ENCODE measurements at regions not wholly inside any gene's neighbourhood (a gene's known extent, or its start where the extent isn't known, plus 50 kb on each side); places are given as distances from the start of the nearest gene placed in this dataset.

DNA sequence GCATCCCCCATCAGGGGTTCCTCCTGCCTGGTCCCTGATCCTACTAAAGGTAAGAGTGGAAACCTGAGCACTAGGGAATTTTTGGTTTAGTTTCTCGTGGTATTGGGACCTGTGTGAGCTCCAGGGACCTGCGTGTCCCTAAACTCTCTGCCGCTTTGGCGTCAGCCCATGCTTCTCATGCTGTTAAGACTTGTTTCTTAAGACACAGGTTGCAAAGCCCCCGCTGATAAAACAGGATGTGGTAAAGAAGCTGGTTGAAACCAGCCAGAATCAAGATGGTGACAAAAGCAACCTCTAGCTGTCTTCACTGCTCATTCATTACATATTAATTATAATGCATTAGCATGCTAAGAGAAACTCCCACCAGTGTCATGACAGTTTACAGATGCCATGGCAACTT is 64.6 kb downstream of the LYZL4 start:
- FAIRE-seq = no peak
- ATAC-seq = no peak
- 35% methylated on average over 5 of the region's 5 CpGs for WGBS (ENCODE audit: low lambda C conversion rate)
- Histone ChIP-seq H4K20me1 (ENCODE audit: insufficient read depth, low read length) (no peaks in the 10 kb centered on the region), H2AFZ (ENCODE audit: low read length) (no peak overlapping the region), H3K9ac (ENCODE audit: insufficient read depth, low read depth, low read length) (no peak overlapping the region), H3K27ac (ENCODE audit: extremely low read length, insufficient read depth, low read length) (no peak overlapping the region), H3K4me1 (ENCODE audit: insufficient read depth, low read length) (no peaks in the 10 kb centered on the region), H3K27me3 (ENCODE audit: control insufficient read depth in 1 of 2, insufficient read depth in 2 of 2, low read length in 2 of 2) (peaks cover 0 to 12% of the 10 kb centered on the region in 2 experiments; a peak in 1 of 5 replicates), H3K4me3 (replicated peaks in 1 of 3; ENCODE audit: insufficient read depth in 1 of 3, low read depth in 2 of 3, low read length in 3 of 3) (no peak overlapping the region), H3K36me3 (replicated peaks in 1 of 2; ENCODE audit: control insufficient read depth in 1 of 2, insufficient read depth in 2 of 2, low read length in 2 of 2) (no peaks in the 10 kb centered on the region), H3K4me2 (ENCODE audit: low read depth, low read length) (no peak overlapping the region), H3K9me3 (ENCODE audit: low read length) (no peaks in the 10 kb centered on the region), H3K79me2 (ENCODE audit: insufficient read depth, low read length) (no peaks in the 10 kb centered on the region)
- in situ Hi-C loops (cut with HindIII; ENCODE audit: extremely low pct_ligation_motif_present, low pct_unique_long_range_greater_than_20kb) (no loop called here), intact Hi-C loops (cut with micrococcal nuclease; ENCODE audit: unreplicated experiment) (no loop called here)
- ChIA-PET CTCF (ENCODE audit: low intra/inter-chr PET ratio, low total read pairs) (no interaction called here), POLR2A (no interaction called here)
- DNase-seq (ENCODE audit: low spot score) = no peak
- TF ChIP-seq, protein P1, sequence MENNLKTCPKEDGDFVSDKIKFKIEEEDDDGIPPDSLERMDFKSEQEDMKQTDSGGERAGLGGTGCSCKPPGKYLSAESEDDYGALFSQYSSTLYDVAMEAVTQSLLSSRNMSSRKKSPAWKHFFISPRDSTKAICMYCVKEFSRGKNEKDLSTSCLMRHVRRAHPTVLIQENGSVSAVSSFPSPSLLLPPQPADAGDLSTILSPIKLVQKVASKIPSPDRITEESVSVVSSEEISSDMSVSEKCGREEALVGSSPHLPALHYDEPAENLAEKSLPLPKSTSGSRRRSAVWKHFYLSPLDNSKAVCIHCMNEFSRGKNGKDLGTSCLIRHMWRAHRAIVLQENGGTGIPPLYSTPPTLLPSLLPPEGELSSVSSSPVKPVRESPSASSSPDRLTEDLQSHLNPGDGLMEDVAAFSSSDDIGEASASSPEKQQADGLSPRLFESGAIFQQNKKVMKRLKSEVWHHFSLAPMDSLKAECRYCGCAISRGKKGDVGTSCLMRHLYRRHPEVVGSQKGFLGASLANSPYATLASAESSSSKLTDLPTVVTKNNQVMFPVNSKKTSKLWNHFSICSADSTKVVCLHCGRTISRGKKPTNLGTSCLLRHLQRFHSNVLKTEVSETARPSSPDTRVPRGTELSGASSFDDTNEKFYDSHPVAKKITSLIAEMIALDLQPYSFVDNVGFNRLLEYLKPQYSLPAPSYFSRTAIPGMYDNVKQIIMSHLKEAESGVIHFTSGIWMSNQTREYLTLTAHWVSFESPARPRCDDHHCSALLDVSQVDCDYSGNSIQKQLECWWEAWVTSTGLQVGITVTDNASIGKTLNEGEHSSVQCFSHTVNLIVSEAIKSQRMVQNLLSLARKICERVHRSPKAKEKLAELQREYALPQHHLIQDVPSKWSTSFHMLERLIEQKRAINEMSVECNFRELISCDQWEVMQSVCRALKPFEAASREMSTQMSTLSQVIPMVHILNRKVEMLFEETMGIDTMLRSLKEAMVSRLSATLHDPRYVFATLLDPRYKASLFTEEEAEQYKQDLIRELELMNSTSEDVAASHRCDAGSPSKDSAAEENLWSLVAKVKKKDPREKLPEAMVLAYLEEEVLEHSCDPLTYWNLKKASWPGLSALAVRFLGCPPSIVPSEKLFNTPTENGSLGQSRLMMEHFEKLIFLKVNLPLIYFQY (CRISPR knock-in tag; IDR thresholded peaks at IDR 0.05; ENCODE audit: borderline replicate concordance) = no peak
- TF ChIP-seq ERF (CRISPR knock-in tag; IDR thresholded peaks at IDR 0.05) = no peak
- TF ChIP-seq ZC3H4 (CRISPR knock-in tag; IDR thresholded peaks at IDR 0.05; ENCODE audit: borderline replicate concordance) = no peak
- TF ChIP-seq ZNF569 (CRISPR knock-in tag; IDR thresholded peaks at IDR 0.05; ENCODE audit: borderline replicate concordance) = no peak
- no peak for TF ChIP-seq HES4 (CRISPR knock-in tag; IDR thresholded peaks at IDR 0.05; ENCODE audit: borderline replicate concordance)
- BruUV-seq (replicated peaks) = no TSS peak

DNA sequence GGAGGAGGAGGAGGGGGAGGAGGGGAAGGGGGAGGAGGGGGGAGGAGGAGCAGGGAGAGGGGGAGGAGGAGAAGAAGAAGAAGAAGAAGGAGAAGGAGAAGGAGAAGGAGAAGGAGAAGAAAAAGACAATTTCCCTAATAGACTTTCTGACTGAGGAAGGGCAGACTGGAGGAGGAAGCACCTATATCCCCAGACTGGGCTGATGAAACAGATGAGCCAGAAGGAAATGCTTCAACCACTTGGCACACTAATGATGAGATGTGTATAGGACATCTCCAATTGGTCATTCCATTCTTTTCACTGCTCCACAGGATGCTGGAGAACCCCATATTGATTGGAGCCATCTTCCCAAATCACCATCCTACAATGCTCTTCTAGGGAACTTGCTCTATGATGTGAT is 69.9 kb downstream of the LYZL4 start:
- BruUV-seq (replicated peaks) = no TSS peak
- ATAC-seq = no peak
- DNase-seq (ENCODE audit: low spot score) = no peak

More for the DNA sequence above, 69.9 kb downstream of the LYZL4 start:
- Histone ChIP-seq H3K36me3 (replicated peaks in 1 of 2; ENCODE audit: control insufficient read depth in 1 of 2, insufficient read depth in 2 of 2, low read length in 2 of 2) (no peaks in the 10 kb centered on the region), H3K27ac (ENCODE audit: extremely low read length, insufficient read depth, low read length) (no peak overlapping the region), H2AFZ (ENCODE audit: low read length) (no peak overlapping the region), H3K4me2 (ENCODE audit: low read depth, low read length) (no peak overlapping the region), H3K9ac (ENCODE audit: insufficient read depth, low read depth, low read length) (no peak overlapping the region), H4K20me1 (ENCODE audit: insufficient read depth, low read length) (no peaks in the 10 kb centered on the region), H3K27me3 (ENCODE audit: control insufficient read depth in 1 of 2, insufficient read depth in 2 of 2, low read length in 2 of 2) (no peaks in the 10 kb centered on the region), H3K9me3 (ENCODE audit: low read length) (no peaks in the 10 kb centered on the region), H3K4me1 (ENCODE audit: insufficient read depth, low read length) (no peaks in the 10 kb centered on the region), H3K4me3 (replicated peaks in 1 of 3; ENCODE audit: insufficient read depth in 1 of 3, low read depth in 2 of 3, low read length in 3 of 3) (no peak overlapping the region), H3K79me2 (ENCODE audit: insufficient read depth, low read length) (no peaks in the 10 kb centered on the region)
- POLR2A ChIA-PET = no interaction called here
- intact Hi-C loops (cut with micrococcal nuclease; ENCODE audit: unreplicated experiment) = no loop called here
- CTCF ChIA-PET (ENCODE audit: low intra/inter-chr PET ratio, low total read pairs) = no interaction called here
- FAIRE-seq = no peak
- in situ Hi-C loops (cut with HindIII; ENCODE audit: extremely low pct_ligation_motif_present, low pct_unique_long_range_greater_than_20kb) = no loop called here
- no peak for TF ChIP-seq ISL2 (CRISPR knock-in tag; IDR thresholded peaks at IDR 0.05)
- TF ChIP-seq HNRNPK (IDR thresholded peaks at IDR 0.05; ENCODE audit: low read depth, low read length, poor library complexity, severe bottlenecking) = peak; percentile 54
